Islet precursor cell (in vitro differentiated cells): ENCODE measurements at regions not wholly inside any gene's neighbourhood (a gene's known extent, or its start where the extent isn't known, plus 50 kb on each side); places are given as distances from the start of the nearest gene placed in this dataset.
A peak's percentile ranks its signal among the peaks of the same experiment; 100 is the strongest.

ENCODE experiments used
- DNase-seq: peaks from one replicate; pipeline ENCODE4 v3.0.0-alpha.2; 2018

DNA sequence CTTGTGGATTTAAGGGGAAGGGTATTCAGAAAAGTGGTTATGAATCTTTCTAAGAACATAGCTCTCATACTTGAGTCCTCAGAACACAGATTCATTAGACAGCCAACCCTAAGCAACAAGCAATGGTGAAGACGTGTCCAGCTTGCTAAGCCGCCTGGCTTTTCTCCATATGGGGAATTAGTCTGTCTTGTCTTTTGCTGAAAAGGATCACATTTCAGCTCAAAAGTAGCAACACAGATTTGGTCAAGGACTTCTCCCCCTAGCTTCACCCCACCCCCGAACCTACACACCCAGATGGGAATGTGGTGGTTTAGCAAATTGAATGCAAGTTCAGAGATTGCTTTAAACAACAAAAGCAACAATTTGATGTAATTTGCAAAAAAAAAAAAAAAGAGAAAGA is 103.3 kb upstream of the RASGEF1B start:
- DNase-seq: no peak

DNA sequence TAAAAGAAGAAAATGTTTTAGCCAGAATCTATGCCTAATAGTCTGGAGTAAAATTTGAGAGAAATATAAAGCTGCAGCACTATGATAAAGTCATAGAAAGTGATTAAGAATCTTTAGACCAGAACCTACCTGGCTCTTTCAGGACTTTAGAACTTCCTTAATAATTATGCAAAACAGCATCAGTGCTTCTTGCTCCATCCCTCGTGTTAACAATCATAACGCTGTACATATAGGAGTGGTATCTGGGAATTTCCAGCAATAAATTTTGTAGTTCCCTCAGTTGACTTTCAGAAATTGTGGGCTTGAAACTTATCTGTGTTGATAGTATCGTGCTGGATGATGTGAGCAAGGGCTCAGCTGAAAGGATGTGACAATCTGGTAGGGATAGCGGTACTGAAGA is 102.1 kb upstream of the RASGEF1B start:
- DNase-seq: no peak

DNA sequence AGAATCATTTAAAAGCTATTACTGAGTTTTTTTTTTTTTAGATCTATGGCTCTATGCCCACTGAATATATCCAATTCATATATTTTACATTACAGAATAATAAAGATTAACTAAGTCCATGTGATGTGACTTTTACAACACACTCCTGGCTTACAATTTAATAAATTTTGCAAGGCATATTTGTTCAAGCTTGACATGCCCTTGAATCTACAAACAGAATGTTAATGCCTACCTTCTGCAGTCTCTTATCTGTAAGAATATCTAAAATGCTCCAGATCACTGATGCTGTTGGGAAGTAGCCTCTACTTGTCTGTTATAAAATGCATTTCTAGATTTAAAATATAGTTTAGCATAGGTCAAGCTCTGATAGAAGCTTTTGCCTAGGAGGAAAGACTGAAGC is 100.7 kb upstream of the RASGEF1B start:
- DNase-seq: no peak

DNA sequence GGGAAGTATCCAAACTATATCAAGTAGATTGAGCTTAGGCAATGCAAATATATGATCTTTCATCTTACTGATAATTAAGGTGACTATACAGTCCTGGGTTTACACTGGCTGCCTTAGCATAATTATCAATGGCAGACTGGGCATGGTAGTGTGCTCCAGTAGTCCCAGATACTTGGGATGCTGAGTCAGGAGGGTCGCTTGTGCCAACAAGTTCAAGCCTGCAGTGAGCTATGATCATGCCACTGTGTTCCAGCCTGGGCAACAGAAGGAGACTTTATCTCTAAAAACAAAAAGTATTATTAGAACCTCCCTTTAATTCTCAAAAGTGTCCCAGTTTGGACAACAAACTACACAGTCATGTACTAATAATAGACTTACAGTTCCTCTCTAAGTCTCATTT is 99.4 kb upstream of the RASGEF1B start:
- DNase-seq: no peak

DNA sequence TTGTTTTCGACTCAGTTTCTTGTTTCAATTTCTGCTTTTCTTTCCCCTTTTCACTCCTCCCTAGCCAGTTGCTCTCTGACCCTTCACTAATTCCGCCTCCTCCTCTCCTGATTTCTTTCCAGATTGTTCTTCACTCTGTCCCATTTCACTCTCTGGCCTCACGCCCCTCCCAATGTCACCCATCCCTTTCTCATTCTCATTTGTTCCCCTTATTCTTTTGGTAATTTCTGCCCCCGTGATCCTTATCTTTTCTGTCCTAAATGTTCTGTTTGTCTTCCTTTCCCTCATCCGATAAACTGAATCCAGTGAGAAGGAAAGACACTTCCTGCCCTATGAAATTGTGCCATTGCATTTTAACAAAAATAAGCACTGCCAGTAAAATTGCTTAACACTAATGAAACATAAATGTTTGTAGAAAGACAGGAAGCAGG is 94.5 kb upstream of the RASGEF1B start:
- DNase-seq: no peak

DNA sequence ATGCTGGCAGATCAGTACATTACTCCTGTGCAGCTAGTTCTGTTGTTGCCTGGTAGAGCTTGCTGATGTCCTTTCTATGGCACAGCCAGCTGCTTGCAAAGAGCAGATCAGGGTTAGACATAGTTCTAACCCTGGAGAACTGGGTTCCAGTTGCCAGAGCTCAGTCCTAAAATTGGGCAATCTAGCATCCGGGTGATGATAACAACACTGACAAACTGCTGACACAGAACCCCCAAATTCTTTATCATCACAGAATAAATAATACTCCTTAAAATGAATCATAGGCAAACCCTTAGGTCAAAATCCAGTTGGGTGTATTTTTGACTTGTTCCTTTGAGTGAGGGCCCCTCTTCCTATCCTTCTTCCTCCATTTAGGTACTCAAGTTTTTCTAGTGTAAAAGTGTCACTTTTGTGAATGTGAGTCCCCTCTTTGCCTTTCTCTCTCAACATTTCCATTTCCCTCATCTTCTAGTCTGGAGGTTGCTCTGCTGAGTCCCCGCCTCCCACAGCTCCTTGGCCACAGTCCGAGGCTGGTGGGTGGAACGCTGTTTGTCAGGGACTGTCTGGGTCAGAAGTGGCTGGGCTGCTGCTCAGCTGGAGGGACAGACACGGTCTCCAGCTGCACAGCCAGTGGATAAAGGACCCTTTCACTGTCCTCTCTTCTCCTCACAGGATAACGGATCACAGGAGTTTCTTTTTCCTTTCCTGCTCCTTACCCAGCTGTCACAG is 93.6 kb upstream of the RASGEF1B start:
- peak; percentile 74 for DNase-seq

DNA sequence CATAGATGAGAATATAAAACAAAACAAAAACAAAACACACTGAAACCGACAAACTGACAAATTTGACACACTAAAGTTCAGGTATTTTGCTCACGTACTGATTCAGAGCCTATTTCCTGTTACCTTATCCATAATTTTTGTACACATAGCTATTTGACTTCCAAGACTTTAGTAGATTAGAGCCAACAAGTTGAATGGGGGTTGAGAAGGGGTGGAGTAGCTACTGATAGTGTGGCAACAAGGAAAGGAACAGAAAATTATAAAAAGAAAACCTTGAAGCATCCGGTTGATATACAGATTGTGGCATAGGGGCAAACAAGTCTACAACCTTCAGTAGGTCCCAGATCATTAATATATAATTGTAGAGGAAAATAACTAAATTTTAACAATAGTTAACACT is 92.3 kb upstream of the RASGEF1B start:
- DNase-seq: no peak

DNA sequence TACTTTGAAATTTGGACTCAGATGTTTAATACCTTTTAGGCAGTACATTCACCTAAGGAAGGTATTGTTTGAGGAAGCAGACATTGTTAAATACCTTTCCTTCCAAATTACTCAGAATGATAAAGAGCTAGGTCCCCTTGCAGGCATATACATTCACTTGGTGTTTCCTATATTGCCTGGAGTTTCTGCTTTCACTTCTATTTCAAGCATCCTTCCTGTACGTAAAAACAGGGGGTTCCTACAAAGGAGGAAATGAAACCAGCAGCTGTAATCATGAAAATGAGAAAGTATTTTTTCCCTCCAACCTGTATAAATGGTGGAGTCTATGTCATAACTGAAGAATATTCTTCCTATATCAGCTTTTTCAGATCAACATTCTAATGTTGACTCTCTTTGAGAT is 90.4 kb upstream of the RASGEF1B start:
- no peak for DNase-seq

DNA sequence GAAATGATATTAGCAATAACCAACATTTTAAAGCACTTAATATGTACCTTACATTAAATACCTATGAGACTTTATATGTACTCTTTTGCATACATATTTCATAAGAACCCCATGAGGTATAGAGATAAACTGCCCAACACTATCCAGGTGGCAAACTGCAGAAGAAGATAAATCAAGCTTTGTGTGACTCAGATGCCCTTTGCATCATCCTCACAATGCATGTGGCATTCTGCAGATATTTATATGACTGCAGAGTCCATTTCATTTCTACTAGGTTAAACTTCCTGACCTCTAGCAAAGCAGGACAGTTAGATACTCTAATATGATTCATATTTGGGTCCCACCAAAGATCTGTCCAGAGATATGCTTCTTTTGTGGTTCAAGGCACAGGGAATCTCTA is 85.6 kb upstream of the RASGEF1B start:
- no peak for DNase-seq

DNA sequence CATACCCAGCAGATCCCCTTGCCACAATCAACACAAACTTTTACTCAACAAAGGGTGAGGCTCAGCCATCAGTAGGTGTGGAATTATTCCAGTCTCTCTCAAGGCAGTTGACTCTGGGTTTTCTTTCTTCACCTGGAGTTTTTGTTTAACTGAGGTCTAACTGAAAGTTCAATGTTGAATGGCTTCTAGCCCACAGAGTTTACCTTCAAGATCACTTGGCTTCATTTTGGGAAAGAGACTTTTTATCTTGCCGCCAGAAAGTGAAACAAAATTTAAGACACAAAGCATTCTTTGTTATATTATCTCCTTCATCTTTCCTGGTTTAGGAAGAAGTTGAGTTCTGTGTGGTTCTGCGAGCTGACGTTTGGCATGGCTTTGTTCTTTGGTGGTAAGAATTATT is 83.8 kb upstream of the RASGEF1B start:
- DNase-seq: no peak

DNA sequence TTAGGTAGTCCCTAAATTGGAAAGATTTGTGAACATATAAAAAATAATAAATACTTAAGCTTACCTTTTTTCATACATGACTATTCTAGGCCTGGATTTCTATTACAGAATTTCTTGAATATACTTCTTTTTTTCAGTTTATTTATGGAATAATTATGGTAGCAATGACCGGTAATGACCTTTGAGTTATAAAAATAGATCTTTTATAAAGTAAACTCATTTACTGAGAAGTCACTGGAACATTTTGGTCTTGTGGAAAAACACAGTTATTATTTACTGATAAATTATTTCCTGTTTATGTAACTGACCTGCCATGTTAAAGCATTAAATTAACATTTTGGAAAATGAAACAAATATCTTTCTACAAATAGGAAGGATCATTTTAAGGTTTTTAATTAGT is 80.4 kb upstream of the RASGEF1B start:
- DNase-seq: no peak

DNA sequence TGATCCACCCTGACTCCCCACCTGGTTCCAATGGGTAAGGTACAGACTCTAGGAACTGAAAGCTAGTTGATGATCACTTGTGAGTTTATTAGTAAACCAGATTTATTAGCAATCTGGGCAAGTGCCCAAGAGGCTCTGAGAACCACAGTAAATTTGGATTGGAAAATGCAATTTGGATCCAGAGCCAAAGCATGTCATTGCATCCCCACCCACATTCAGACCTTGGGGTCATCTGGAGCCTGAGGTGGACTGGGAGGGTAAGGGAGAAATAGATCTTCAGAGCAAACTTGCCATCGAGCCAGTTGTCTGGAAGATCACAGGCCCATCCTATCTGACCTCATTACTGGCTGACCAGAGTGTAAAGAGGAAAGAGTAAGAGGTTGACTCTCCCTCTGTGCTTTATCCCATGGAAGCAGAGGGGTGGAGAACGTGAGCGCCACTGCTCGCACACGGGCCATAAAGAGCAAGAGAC is 78.7 kb upstream of the RASGEF1B start:
- DNase-seq: no peak

DNA sequence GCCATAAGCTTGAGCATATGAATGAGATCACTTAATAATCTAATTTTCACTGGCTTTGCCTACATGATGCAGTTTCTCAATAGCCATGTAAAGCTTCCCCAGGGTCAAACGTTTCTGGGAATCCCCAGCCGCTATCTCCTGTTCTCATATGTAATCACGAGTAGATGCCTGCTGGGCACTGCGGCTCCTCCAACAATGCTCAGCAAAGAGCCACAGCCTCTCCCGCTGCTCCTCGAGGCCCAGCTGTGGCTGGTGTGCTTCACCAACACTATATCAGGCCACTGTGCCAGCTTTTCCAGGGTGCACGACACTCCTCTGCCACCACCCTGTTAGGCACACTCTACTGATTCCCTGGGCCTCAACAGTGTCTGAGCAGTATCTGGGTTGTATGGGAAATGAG is 78.3 kb upstream of the RASGEF1B start:
- DNase-seq: no peak

DNA sequence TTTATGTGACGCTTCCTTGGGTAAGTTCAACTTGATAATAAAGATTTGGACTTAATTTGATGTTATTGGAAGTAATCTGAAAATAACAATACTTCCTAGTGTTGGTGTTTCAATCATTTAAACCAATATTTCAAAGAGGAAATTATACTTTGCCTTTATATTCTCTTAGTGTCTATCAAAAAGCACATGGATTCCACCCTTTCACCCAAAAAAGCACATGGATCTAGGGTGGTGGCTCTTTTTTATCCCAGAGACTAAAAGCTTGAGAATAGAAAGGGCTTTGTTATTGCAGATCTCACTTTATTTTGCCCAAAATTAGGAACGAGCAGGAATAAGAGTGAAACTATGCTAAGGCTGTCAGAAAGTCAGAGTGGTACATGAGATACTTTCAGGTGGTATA is 75.1 kb upstream of the RASGEF1B start:
- DNase-seq: no peak

DNA sequence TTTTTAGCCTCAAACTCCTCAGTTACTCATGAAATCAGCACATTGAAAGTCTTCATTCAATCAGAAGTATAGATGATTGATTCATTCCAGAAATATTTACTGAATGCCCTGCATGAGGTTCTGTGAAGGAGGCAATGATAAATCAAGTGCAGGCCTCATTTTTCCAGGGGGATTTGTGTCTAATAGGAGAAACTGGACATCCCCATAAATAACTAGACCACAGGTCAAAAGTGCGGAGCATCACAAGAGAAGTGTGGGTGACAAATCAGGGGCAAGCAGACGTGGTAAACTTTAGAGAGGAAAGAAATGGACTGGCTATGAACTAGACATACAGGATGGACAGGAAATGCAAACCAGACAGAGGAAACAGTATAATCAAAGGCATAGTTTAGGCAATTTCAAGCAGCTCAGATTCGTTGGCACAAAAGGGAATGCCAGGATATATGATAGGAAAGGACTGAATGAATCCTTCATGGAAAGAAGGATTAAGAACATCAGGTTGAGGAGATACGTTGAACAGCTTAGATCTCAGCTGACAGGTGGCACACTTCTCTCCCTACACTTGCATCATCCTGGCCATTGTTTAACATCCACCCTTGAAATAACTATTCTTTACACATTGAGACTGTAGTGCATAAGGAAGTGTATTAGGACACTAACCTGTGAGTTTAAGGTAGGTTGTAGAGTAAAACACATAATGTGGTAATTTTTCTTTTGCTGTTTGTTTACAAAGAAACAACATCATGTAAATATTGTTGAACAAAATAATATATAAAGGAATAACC is 69.6 kb upstream of the RASGEF1B start:
- DNase-seq: no peak

DNA sequence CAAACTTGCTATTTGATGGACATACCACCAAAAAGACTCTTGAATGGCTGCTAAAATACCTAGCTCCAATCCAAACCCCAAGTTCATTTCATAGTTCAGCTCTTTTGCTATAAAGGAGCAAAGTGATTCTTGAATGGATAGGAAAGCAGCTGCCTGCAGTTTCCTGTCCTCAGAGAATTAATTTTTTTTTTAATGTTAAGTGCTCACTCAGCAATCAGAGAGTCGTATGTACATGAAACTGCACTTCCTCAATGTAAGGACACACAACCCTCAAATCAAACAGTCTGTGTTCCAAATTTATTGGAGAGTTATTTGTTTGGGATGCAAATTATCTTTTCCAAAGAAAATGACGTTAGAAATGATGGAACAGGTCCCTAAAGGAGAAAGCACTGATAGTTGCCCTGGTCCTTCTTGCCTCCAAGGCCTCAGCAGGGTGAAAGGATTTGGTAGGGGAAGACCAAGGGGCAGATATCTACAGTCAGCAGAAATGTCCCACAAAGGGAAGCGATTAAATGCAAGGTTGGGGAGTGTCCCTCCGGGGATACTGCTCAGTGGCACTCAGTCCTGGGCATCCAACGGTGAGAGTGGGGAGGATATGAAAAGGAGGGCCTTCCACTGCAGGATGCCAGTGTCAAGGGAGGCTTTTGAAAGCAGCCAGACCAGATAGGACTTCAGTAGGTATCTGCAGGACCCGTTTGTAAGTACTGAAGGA is 67.2 kb upstream of the RASGEF1B start:
- no peak for DNase-seq

DNA sequence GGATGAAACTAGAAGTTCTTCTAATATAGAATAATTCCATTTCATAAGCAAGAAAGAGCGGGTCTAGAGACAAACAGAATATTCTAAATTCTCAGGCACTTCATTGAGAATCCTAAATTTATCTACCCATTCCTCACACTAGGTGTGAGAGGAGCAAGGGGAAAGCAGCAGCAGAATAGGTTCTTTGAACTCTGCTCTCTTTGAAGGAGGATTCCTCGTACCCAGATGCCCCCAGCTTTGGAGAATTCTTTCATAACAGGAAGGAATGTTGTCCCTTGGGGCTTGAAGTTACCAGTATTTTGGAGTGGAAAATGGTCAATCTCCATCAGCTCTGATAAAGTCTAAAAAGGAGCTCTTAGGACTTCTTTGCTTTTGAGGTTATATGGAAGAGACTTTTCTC is 59.7 kb upstream of the RASGEF1B start:
- peak; percentile 61 for DNase-seq

DNA sequence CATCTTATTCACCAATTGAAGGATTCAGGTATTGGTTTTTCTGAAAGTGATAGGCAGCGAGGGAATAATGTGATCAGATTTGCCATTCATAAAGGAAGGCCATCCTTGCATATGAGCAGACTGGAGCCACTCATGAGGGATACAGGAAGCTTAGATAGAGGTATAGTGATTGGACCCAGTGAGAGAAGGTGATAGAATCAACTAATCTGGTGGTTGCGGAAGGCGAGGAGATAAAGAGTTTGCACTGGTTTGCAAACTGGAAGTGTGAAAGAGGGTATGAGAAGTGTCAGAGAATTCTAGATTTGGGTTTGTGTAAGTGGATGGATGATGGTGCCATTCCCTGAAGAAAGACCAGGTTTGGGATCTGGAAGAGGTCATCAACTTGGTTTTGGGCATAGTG is 57.3 kb upstream of the RASGEF1B start:
- no peak for DNase-seq

DNA sequence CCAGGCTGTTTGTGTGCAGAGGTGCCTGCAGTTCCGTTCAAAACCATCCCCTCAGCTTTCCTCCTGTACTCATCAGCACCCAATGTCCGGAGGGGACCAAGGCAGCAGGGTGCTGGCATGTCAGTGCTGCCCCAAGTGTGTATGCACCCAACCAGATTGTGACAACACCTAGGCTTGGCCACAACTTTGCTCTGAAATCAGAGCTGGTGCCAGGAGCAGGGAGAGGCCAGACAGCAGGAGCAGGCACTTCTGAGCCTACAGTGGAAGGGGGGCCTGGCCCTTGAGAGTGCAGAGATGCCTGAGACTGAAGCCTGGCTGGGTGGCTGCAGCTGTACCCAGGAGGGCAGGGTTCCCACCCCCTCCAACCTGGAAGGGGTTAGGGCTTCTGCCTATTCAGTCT is 56.5 kb upstream of the RASGEF1B start:
- DNase-seq: no peak

DNA sequence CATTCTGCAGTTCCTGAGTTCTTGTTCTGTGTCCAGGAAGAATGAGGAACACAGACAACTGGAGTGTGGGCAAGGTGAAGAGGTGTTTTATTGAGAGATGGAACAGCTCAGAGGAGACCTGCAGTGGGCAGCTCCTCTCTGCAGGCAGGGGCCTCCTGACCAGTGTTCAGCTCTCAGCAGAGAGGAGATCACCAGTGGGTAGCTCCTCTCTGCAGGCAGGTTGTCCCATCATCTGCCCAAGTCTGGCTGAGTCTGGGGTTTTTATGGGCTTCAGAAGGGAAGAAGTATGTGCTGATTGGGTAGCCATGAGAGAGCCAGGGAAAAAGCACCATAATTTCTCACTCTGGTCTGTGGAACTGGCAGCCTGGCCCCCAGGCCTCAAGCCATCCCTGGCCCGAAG is 56.0 kb upstream of the RASGEF1B start:
- DNase-seq: no peak

DNA sequence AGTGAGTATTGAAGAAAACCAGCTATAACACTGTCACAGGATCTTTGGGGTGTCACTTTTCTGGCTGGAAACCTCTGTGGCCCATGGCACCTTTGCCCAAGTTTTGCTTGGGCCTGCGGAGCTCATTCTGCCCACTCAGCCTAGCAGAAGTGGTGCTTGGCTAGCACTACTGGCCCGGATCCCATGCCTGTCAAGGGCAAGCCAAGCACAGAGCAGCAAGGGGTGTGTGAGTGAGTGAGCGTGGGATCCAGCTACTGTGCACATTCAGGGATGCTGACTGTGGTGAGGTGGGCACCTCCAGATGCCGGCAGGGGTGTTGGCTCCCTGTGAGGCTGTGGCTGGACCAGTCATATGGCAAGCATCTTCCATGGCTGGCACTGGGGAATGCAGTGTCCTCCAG is 55.4 kb upstream of the RASGEF1B start:
- no peak for DNase-seq

DNA sequence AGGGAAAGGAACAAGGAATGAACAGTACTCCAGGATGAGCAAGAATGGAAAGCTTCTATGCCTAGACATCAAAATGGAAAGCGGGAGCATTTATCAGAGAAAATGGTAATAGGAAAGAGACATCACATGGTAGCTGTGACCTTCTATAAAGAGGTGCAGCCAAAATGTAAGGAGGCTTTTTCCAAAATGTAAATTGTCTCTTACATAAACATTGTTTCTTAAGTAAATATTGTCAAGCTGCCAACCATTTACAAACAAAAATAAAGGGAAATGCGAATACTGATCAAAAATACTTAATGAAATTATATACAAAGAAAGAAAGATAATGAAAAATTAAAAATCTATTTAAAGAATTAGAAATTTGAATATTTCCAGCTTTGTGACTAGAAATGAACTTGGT is 55.0 kb upstream of the RASGEF1B start:
- no peak for DNase-seq

DNA sequence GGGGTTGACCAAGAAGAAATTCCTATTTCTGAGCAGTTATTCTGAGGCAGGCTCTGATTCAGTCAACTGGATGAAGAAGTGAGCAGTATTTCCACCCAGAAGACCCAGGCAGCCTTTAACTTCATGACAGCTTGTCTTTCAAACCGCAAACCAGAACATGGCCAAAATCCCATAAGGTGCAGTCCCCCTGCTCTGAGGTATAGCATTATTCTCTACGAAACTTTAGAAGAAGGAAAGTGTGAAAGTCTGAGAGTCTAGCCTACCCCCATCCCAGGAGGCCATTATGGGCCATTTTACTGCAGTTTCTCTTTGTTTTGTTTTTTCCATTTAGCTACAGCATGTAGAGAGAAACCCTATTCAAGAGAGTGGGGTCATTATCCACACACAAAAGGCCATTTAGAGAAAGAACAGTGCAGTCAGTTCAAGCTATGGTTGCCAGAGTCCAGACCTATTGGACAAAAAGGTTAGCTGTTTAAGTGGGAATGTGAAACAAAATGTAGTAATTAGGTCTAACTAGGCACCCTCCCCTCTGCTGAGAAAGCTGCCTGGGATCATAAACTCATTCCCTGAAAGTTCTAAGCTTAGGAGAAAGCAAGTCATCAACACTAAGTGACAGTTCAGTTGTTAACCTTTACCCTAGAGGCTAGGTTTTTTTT is 52.1 kb upstream of the RASGEF1B start:
- DNase-seq: peak; percentile 82
